ENCODE measurements at regions not wholly inside any gene's neighbourhood (a gene's known extent, or its start where the extent isn't known, plus 50 kb on each side); places are given as distances from the start of the nearest gene placed in this dataset.

DNA sequence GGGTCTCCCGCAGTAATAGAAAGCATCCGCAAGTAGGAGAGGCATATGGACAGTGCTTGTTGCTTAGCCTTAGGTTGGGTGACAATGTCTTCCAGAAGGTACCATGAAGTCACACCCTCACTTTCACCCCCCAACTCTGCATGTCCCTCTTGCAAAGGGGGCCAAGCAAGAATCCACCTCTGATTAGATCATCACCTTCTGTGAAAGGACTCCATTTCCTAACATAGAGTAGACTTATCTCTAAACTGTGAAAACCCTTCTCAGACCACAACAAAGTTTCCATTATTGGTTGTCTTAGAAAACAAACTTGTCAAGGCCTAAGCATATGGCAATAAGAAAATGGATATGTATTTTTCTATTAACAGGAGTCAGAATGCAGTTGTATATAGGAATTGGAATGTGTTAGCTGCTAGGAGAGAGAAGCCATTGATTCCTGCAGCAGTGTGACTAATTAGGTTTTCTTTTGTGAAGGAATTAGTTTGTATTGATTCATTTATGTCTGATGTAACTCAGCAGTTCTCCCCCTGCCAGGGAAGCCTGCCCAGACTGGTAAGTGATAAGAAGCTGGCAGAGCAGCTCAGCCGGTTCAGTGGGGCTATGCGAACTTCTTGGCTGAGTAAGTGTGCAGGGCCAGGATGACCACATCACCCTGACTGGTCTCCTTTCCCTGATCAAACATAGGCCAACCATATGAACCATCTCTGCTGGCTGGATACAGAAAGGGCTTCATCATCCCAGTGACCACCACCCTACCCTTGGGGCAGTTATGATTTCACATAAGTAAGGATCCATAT lies 107.3 kb upstream of the CCDC196 start:
- DNase-seq, result no peak

DNA sequence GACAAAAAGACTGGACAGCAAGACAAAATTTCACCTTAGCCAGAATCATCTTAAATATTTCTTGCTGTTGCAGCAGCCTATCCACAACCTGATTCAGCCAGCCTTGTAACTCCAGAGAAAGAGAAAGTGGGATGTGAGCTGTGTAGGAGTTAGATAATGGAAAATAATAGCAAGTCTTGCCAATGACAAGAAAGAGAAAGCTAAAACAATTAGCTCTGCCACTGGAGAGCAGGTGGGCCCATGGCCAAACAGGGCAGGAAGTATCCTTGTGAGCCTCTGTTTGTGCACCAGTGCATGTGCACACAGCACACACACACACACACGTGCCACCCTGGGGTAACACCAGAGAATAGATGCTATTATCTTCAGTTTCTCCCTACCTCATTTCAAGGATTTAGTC lies 106.0 kb upstream of the CCDC196 start:
- DNase-seq, result no peak

DNA sequence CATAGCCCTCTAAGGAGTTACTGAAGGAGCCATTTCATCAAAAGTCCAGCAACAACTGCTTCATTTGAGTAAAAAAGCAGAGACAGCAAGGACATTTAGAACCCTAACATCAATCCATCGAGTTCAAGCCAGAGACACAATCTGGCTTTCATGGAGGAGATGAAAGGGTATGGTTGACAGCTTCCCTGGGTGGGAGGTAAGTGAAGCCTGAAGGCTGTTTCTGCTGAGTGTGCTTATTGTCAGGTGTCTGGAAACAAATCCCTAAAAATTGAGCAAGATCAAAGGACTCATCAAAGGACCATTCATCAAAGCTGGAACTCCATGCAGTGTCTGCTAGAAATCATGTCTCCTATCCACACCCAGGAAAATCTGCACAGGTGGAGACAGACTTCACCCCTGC lies 104.4 kb upstream of the CCDC196 start:
- no peak for DNase-seq

DNA sequence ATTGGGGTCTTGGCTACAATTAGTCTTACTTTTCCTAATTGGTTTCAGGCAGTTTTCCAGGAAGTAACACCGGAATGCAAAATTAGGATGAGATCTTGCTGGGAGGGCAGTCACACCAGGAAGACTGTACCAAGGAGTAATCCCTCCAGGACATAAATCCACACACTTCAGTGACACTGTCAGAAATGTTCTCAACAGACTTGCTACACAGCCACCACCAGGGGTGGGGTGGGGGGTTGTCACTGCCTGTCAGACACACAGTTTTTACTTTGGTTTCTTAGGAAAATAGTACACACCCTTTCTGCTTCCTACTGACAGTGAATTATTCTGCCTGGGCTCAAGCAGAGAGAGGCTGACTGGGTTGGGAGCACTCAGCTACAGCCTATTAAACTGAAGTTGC lies 102.9 kb upstream of the CCDC196 start:
- no peak for DNase-seq

DNA sequence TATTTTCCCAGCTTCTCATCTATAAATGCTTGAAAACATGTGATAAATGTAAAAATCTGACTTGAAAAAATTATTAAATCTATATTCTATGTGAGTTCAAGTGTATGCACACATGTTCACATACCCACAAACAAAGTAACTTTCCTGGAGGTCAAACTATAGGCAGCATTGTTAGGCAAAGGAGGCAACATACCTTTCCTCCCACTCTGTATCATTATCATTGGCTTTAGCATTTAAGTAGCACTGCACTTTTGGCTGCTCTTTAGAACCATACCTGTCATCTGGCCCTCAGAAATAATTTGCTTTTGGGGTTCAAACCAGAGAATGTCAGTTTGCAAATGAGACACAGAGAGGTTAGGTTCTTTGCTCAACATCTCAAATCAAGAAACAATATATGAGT lies 102.4 kb upstream of the CCDC196 start:
- DNase-seq, result no peak

DNA sequence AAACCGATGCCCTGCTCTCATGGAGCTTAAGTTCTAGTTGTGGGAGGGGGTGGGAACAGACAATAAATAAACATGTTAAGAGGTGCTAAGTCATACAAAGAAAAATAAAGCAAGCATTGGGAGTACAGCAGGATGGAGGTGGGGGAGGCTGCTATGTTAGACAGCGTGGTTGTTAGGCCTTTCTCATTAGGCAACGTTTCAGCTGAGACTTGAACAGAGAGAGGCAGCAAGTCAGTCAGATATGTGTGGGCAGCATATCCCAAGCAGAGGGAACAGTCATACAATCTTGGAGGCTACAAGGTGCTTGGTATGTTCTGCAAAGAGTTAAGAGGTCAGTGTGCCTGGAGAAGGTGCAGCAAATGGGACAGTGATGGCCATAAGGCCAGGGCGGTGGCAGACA lies 97.7 kb upstream of the CCDC196 start:
- DNase-seq, result no peak

DNA sequence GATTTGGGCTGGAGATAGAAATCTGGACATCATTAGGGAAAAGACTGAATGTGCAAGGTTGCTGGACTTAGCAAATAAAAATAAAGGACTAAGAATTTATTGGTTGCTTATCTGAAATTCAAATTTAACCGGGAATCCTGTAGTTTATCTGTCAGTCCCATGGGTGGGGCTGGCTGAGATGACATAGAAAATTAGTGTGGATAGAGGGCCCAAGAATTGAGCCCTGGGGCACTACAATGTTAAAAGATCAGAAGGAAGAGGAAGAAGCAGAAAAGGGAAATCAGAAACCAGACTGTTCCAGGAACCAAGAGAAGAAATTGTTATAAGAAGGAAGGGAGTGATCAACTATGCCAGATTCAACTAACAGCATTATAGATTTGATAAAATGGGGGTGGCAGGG lies 96.7 kb upstream of the CCDC196 start:
- DNase-seq, result no peak

DNA sequence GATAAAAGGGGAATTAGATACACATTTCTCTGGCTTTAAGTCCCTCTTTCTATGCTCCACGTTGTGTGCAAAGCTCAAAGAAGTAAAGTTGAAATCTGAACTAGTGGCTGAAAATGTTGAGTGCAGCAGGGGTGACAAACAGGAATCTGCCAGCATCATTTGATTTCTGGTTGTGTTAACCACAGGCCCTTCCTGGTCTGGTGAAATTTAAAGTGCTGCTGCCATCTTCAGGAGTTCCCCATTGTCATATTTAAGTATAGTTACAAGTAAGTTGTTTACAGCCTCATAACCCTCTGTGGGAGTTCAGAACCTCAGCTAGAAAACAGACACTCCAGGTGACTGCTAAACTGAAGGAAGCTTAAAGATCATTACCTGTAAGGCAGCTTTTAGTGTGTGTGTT lies 90.9 kb upstream of the CCDC196 start:
- no peak for DNase-seq

DNA sequence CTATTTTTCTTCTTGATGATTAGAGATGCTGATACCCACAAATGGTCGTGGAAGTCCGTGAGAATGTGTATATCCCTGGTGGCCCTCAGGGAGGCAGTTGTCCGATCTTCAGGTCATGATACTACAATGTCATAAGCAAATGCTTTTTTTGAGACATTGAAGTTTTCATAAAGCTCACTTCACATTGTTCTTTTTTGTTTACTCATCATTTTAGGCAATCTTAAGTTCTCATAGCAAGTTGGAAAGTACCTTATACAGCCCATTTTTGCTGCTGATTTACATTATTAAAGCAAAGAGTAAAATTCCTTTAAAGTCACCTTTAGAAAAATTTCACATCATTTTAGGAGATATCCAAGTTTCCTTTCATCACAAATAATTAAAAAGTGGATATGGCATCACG lies 90.0 kb upstream of the CCDC196 start:
- no peak for DNase-seq

DNA sequence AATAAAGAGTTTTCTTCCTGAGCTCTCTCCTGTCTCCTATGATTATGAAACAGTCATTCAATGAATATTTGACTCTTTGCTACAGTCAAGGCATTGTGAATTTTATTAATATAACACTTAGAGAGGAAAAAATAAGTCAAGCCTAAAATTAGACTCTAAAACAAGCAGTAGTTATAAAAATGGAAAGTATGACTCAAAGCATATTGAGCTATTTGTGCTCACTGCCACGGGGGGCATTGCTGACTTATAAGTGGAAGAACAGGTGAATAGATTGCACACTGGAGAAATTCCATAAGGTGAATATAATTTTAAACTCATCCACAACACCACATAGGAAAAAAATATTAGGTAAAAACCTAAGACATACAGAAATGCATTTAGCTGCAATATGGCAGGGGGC lies 87.7 kb upstream of the CCDC196 start:
- DNase-seq, result no peak

DNA sequence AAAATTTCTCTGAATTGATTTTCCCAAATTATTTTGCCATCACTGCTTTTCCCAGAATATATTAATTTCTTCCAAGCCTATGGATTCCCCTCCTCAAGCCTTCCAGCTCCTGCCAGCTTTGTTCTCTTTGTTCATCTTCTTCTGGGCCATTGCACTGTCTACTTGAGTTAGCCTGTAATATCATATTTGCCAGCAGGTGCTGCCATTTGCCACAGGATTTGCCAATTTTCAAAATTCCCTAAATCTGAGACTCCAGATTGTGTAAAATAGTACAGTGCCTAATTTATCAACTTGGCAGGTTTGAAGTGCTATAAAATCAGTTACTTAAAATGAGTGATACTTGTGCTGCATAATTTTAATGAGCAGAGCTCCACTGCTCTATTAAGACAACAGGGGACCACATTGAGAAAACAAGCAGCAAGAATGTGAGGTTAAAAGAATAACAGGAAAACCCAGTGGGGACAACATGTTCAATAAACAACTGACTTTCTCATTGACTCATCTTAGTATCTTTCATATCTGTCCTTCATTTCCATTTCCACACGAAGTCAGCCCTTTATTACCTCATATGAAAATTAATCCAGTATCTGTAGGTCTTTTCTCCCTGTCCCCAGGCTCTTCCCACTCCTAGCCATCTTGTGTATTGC lies 84.6 kb upstream of the CCDC196 start:
- DNase-seq, result no peak

DNA sequence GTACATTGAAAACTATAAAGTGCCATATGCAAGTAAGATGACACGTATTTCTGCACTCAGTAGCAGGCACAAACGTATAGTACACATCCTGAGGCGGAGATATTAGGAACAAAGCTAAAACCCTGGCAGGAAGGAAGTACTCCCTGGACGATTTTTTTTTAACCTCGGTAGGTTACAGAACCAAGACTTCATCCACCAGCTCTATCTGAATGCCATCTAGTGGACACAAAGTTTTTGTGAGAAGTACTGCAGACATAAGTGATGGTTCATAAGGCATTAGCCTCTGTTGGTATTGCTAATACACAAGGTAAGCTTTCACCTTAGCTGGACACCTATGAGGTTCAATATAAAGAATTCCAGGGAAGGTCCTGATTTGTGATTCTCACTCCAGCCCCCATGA lies 83.0 kb upstream of the CCDC196 start:
- no peak for DNase-seq

DNA sequence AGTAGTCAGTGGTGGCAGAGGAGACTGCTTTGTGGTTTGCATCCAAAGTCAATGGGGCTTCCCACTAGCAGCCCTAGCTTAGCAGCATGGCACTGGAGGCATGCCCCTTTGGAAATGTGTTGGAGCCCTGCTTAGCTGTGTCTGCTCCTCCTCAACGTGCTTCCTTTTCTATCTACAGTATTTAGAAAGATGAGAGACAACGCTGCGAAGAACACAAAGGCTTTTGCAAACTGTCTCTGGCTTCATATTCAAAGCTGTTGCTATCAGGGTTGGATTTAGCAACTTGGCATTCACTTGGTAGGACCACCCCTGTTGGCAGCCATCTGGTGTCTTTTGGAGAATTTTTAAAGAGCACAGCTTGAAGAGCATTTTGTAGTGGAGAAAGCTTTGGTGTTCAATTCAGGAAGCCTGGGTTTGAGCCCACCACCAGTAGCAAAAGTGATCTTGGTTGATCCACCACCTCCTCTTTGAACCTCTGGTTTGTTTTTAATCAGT lies 82.1 kb upstream of the CCDC196 start:
- DNase-seq, result no peak

DNA sequence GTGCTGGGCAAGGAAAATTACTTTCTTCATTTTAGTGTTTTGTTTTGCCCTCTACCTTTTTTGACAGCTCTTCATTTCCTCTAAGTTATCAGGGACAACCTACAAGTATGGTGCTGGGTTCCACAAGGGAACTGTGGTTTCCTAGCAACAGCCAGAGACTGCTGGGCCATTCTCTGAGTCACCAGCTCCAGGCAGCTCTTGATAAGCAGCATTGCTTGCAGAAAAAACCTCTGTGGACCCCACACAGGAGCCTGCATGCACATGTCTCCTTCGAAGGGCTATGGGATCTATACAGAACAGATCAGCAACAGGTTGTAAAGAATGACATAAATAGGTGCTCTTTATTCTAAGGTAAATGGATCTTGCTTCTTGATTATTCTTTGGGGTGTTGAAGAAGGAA lies 81.0 kb upstream of the CCDC196 start:
- DNase-seq, result no peak

DNA sequence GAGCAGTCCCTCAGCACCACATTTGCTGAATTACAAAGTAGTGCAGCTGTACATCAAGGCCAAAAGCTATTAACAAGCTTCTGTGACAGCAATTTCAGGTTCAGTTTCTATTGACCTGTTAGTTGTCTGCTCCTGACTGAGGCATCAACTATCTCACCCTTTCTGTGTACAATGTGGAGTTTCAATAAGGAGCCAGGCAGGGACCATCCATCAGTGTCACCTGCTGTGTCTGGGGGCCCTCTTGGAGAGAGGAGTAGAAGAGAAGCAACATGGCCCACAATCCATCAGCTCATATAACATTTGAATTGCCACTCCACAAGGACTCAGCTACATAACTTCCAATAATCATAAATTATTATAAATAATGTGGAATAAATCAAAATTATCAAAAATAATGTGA lies 72.3 kb upstream of the CCDC196 start:
- no peak for DNase-seq

DNA sequence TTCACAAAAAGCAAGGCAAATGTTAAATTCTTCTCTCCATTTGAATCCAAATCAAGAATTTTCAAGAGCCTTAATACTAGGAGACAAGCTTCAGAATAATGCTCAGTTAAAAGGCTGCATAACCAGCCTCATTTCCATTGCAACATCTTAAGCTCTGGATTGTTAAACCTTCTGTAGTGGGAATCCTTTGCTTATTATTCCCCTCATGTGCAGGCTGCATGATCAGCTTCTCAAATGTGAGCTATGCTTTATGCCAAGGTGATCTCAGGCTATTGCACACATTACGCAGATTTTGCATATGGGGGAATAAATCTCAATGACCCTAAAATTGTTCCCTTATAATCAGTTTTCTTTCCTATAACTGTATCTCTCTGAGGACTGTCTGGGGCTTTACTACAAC lies 71.7 kb upstream of the CCDC196 start:
- DNase-seq, result no peak

DNA sequence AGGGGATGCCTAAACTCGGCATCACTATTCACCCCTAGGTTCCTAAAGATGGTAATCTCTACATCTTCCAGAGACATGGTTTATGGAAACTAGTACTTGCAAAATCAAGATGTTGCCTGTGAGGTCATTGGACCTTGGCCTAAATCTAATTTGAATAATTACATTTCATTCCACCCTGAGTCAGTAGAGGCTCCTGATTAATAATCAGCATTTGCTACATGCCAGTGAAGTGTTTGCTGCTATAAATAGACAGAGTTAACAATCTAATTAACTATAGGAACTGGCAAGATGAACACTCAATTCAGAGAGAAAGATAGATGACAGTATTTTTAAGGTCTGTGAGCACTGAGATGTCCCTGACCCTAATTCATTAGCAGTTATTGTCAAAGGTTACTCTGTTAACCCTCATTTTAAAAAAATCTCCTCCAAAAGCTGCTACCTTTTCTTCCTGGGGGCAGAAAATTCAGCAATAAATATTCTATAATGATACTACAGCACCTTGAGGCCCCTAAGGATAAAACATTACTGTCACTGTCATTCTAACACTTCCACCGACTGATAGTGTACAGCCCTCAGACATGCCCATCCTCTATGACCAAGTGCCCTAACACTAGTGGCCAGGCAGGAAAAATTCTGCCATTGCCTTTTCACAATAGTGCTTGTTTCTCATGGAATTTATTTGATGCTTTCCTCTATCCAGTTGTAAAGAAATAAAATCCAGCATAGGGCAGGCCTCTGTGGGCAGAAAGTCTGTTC lies 65.7 kb upstream of the CCDC196 start:
- DNase-seq, result no peak

DNA sequence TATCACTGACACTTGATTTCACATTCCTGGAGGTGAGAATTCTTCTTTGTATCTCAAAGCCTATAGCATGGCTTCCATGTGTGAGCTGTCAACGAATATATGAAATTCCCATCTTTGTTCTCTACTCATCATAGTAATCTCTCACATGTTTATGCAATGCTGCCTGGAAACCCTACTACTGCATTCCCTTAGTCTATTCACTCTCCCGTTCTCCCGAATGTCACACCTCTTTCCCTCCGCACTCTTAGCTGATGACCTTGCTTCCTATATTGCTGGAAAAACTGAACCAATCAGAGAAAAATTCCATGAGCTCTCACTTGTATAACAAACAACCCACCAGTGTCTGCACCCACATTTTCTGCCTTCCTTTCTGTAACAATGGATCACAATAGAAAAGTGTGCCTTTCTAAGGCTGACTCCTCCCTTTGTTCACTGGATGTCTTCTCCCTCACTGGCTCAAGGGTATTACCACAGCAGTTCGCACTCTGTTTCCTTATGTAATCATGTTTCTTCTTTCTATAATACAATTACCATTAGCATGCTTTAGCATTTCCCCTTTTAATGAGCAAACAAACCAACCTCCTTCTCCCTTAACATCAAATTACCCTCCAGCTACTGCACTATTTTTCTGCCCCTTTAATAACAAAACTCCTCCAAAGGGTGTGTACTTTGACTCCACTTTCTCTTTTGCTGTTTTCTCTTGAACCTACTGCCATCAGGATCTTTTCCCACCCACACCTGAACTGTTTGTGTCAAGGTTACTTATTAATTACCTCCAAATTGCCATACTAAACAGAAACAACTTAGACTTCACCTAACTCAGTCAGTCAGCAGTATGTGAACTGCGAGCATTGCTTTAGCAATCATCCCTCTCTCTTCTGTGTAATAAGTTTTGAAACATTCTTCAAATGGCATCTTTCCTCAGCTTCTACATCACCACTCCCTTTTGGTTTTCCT lies 63.9 kb upstream of the CCDC196 start:
- DNase-seq, result no peak

DNA sequence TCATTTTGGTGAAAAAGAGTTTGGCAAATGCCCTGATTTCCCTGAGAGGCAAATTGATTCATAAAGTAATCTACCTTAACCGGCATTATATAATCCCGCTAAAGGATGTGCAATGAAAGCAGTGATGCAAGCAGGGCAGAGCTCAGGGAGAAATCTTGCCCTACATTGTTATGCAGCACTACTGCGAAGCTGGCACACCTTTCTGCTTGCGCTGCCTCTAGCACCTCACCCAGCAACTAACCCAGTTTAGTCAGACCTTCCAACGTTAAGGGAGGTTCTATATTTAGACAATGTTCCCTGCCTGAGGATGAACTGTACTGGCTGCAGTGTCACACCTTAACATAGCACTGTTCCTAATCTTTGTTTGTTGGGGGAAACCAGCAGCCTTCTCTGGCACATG lies 60.8 kb upstream of the CCDC196 start:
- no peak for DNase-seq

DNA sequence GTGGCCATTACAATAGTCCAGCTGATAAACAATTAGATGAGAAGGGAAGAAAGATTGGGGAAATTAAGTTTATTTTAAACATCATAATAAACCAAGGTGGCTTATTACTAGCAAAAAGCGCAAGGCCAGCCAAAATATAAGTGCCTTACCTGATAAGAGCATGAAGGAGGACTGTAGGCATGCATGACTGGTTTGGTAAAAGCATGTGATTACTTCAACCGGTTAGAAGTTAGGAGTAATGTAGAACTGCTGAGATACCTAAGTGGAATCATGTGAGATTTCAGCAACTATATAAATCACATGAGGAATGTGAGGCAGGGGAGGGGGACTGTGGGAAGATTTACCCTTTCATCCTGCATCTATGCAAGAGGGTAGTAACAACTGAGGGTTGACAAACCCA lies 59.7 kb upstream of the CCDC196 start:
- DNase-seq, result no peak

DNA sequence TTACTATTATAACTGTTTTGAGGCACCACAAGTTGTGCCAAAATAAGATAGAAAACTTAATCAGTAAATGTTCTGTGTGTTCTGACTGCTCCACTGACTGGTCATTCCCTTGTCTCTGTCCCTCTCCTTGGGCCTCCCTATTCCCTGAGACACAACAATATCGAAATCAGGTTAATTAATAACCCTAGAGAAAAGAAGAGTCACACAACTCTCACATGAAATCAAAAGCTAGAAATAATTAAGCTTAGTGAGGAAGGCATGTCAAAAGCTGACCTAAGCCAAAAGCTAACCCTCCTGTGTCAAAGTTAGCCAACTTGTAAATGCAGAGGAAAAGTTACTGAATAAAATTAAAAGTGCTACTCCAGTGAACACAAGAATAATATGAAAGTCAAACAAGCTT lies 53.8 kb upstream of the CCDC196 start:
- no peak for DNase-seq

DNA sequence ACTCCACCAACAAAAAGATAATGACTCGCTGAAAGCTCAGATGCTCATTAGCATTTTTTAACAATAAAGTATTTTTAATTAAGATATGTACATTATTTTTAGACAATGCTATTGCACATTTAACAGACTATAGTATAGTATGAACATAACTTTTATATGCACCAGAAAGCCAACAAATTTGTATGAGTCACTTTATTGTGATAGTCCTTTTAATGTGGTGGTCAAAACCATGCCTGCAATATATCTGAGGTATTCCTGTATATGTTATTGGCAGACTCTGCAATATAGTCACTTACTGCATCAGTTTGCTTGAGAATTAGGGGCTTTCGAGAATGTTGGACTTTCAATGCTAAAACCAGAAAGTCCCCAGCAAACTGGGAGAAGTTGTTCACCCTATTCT lies 51.7 kb upstream of the CCDC196 start:
- no peak for DNase-seq

DNA sequence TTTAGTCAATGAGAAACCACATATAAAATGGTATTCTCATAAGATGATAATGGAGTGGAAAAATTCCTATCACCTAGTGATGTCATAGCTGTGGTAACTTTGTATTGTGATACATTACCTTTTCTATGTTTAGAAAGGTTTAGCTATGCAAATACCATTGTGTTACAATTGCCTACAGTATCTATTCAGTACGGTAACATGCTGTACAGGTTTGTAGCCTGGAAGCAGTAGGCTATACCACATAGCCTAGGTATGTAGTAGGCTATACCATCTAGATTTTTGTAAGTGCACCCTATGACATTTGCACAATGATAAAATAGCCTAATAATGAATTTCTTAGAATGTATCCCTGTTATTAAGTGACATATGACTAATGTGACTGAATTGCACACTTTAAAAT lies 50.5 kb upstream of the CCDC196 start:
- no peak for DNase-seq
